ENCODE measurements at regions not wholly inside any gene's neighbourhood (a gene's known extent, or its start where the extent isn't known, plus 50 kb on each side); places are given as distances from the start of the nearest gene placed in this dataset.

DNA sequence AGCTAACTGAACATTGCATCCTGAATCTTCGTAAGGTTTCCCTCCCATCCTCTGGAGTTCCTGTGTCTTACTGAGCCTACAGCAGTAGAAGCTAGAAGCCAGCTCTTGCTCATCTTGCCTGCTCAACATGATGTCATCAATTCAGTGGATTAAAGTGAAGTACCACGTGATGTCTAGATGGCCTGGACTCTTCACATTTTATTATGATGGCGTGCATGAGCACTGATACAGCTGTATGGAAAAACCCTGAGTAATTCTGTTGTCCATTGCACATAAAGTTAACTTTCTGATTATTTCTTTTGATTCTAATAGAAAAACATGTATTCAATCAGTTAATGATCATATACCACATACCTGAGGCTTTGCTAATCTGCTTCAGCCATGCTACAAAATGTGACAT, 2387.7 kb upstream of the TENM3 start:
- POLR2A ChIA-PET (ENCODE audit: unreplicated experiment): no interaction called here
- Histone ChIP-seq H3K79me1 (ENCODE audit: low read depth in 1 of 2, low read length in 2 of 2) (no peaks in the 10 kb centered on the region), H3K4me2 (ENCODE audit: low read depth, low read length) (no peak overlapping the region), H3K4ac (ENCODE audit: low read depth, low read length) (no peak overlapping the region), H4K8ac (ENCODE audit: low read depth in 2 of 2, low read length in 2 of 2) (no peak overlapping the region), H3K56ac (ENCODE audit: extremely low read depth, insufficient read depth, low read length) (no peak overlapping the region), H2AK5ac (ENCODE audit: low read depth, low read length) (no peak overlapping the region), H3K4me3 (ENCODE audit: insufficient read depth, low read depth, low read length) (no peak overlapping the region), H2BK120ac (ENCODE audit: low read depth, low read length) (no peak overlapping the region), H3K9me1 (ENCODE audit: insufficient read depth, low read length) (no peaks in the 10 kb centered on the region), H3K14ac (replicated peaks; ENCODE audit: low read depth, low read length) (no peak overlapping the region), H3K23ac (ENCODE audit: low read depth, low read length) (no peak overlapping the region), H2AFZ (replicated peaks; ENCODE audit: low read length, poor library complexity) (no peak overlapping the region), H4K20me1 (ENCODE audit: insufficient read depth, low read length) (no peaks in the 10 kb centered on the region), H3K27me3 (ENCODE audit: control insufficient read depth, insufficient read depth, low read length) (no peaks in the 10 kb centered on the region), H2BK15ac (ENCODE audit: low read depth, low read length) (no peak overlapping the region), H3K9me3 (ENCODE audit: control insufficient read depth, insufficient read depth, low read length) (no peaks in the 10 kb centered on the region), H4K5ac (ENCODE audit: low read depth, low read length) (no peak overlapping the region), H3K4me1 (ENCODE audit: control insufficient read depth, insufficient read depth, low read length) (no peaks in the 10 kb centered on the region), H3K27ac (ENCODE audit: insufficient read depth, low read length) (no peak overlapping the region), H2BK20ac (ENCODE audit: low read depth, low read length) (no peak overlapping the region), H2AK9ac (replicated peaks; ENCODE audit: low read depth, low read length, poor library complexity) (no peak overlapping the region), H3K9ac (ENCODE audit: low read depth, low read length) (no peak overlapping the region), H2BK5ac (ENCODE audit: low read depth, low read length, poor library complexity, severe bottlenecking) (no peak overlapping the region), H3K18ac (ENCODE audit: low read depth, low read length) (no peak overlapping the region), H3K36me3 (ENCODE audit: control insufficient read depth, insufficient read depth, low read length) (no peaks in the 10 kb centered on the region), H4K91ac (ENCODE audit: insufficient read depth, low read depth, low read length) (no peak overlapping the region)
- in situ Hi-C loops (cut with MboI; ENCODE audit: low sequenced_read_pairs): no loop called here
- TF ChIP-seq SMC3 (IDR thresholded peaks at IDR 0.05; ENCODE audit: low read depth, low read length): no peak
- TF ChIP-seq, protein P1, sequence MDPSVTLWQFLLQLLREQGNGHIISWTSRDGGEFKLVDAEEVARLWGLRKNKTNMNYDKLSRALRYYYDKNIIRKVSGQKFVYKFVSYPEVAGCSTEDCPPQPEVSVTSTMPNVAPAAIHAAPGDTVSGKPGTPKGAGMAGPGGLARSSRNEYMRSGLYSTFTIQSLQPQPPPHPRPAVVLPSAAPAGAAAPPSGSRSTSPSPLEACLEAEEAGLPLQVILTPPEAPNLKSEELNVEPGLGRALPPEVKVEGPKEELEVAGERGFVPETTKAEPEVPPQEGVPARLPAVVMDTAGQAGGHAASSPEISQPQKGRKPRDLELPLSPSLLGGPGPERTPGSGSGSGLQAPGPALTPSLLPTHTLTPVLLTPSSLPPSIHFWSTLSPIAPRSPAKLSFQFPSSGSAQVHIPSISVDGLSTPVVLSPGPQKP (IDR thresholded peaks at IDR 0.05; ENCODE audit: borderline replicate concordance, low read depth, low read length): no peak
- TF ChIP-seq, protein P2, sequence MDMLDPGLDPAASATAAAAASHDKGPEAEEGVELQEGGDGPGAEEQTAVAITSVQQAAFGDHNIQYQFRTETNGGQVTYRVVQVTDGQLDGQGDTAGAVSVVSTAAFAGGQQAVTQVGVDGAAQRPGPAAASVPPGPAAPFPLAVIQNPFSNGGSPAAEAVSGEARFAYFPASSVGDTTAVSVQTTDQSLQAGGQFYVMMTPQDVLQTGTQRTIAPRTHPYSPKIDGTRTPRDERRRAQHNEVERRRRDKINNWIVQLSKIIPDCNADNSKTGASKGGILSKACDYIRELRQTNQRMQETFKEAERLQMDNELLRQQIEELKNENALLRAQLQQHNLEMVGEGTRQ (IDR thresholded peaks at IDR 0.05; ENCODE audit: low read depth, low read length): peak; percentile 26; the same call in 1 of the 2 replicates
- no peak for TF ChIP-seq CEBPB (IDR thresholded peaks at IDR 0.05; ENCODE audit: low read depth, low read length)
- no peak for TF ChIP-seq MAFK (IDR thresholded peaks at IDR 0.05; ENCODE audit: low read depth, low read length)
- TF ChIP-seq, protein P3, sequence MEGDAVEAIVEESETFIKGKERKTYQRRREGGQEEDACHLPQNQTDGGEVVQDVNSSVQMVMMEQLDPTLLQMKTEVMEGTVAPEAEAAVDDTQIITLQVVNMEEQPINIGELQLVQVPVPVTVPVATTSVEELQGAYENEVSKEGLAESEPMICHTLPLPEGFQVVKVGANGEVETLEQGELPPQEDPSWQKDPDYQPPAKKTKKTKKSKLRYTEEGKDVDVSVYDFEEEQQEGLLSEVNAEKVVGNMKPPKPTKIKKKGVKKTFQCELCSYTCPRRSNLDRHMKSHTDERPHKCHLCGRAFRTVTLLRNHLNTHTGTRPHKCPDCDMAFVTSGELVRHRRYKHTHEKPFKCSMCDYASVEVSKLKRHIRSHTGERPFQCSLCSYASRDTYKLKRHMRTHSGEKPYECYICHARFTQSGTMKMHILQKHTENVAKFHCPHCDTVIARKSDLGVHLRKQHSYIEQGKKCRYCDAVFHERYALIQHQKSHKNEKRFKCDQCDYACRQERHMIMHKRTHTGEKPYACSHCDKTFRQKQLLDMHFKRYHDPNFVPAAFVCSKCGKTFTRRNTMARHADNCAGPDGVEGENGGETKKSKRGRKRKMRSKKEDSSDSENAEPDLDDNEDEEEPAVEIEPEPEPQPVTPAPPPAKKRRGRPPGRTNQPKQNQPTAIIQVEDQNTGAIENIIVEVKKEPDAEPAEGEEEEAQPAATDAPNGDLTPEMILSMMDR (conservative IDR thresholded peaks at IDR 0.05; ENCODE audit: low read depth, low read length): no peak
- no peak for TF ChIP-seq POLR2A (IDR thresholded peaks at IDR 0.05; ENCODE audit: low read depth, low read length)
- no peak for TF ChIP-seq RAD21 (IDR thresholded peaks at IDR 0.05; ENCODE audit: low read length)
- no peak for TF ChIP-seq MXI1 (IDR thresholded peaks at IDR 0.05; ENCODE audit: borderline replicate concordance, low read depth, low read length)
- peak; percentile 57 for DNase-seq
- no CpG with 5 or more reads among the region's 3 CpGs for WGBS, 2 experiments (ENCODE audit: extremely low coverage in 2 of 2, insufficient read length in 1 of 2)
- dilution Hi-C loops (cut with HindIII; ENCODE audit: low sequenced_read_pairs, unreplicated experiment): no loop called here
- intact Hi-C loops (cut with micrococcal nuclease): no loop called here
- CTCF ChIA-PET: no interaction called here
- ATAC-seq (ENCODE audit: low read depth): no peak
- no TSS peak for BruUV-seq (replicated peaks)

Data from IMR-90 (cell line).